Upper lobe of left lung (tissue), 6 donors: ENCODE measurements at regions not wholly inside any gene's neighbourhood (a gene's known extent, or its start where the extent isn't known, plus 50 kb on each side); places are given as distances from the start of the nearest gene placed in this dataset.
"Not testable (repeated sequence)": the region's sequence is repeated elsewhere in the genome, so short reads cannot be mapped to it uniquely, and the experiment has no call there.

ENCODE experiments used
- ATAC-seq, 2 donors: fragments of 200-7000 bp; cut with Tn5 transposase; one replicate each; pipeline ENCODE4 v1.9.1; 2022; ENCODE audit warnings: mild to moderate bottlenecking in 2 of 2, moderate library complexity in 2 of 2; ENCODE audit not compliant: low FRiP score in 2 of 2
- DNase-seq, 2 donors: peaks; one replicate each; pipeline ENCODE4 v3.0.0-alpha.2; 2019 to 2020
- H3K27ac ChIP-seq, 4 donors: fragments of 200-600 bp; sonication (generic); one replicate each; pipeline ENCODE4 v1.5.1; 2016 to 2019
- H3K27me3 ChIP-seq, 4 donors: fragments of 200-600 bp; sonication (generic); one replicate each; pipeline ENCODE4 v1.5.1; 2017 to 2019
- H3K36me3 ChIP-seq, 4 donors: fragments of 200-600 bp; sonication (generic); one replicate each; pipeline ENCODE4 v1.5.1; 2016 to 2019
- H3K4me1 ChIP-seq, 4 donors: fragments of 200-600 bp; sonication (generic); one replicate each; pipeline ENCODE4 v1.5.1; 2018 to 2019
- H3K4me3 ChIP-seq, 4 donors: fragments of 200-600 bp; sonication (generic); one replicate each; pipeline ENCODE4 v1.5.1; 2017 to 2019; ENCODE audit warnings: mild to moderate bottlenecking in 2 of 4, moderate library complexity in 1 of 4
- H3K9me3 ChIP-seq, 4 donors: fragments of 200-600 bp; sonication (generic); one replicate each; pipeline ENCODE4 v1.5.1; 2018 to 2019
- EP300 ChIP-seq, 4 donors: sonication (generic); formaldehyde crosslinking; IDR thresholded peaks; one replicate each; pipeline ENCODE4 v1.5.1; 2017; ENCODE audit warnings: antibody characterized with exemption in 4 of 4, control low read depth in 2 of 4
- POLR2A ChIP-seq, 4 donors: fragments of 450-650 bp; IDR thresholded peaks; one replicate each; pipeline ENCODE4 v1.5.1; 2016 to 2017; ENCODE audit warnings: antibody characterized with exemption in 4 of 4, mild to moderate bottlenecking in 2 of 4
- POLR2AphosphoS5 ChIP-seq, 2 donors: sonication (generic); formaldehyde crosslinking; IDR thresholded peaks; one replicate each; pipeline ENCODE4 v1.5.1; 2017; ENCODE audit warnings: antibody characterized with exemption in 2 of 2
- WGBS, 2 donors: methylation state at CpG; one replicate each; pipeline ENCODE4 v1.1.5; 2017 to 2018; 5-methylcytosine and 5-hydroxymethylcytosine counted together
- TF ChIP-seq, protein P1 (sequence below), 6 experiments: fragments of 450-650 bp in 4 of 6; fragments of 200-600 bp in 2 of 6; sonication (generic) in 2 of 6; IDR thresholded peaks; one replicate each; pipeline ENCODE4 v1.5.1; 2016 to 2019; ENCODE audit warnings: antibody characterized with exemption in 6 of 6
- donor health status: DM: no; HTN: no; CAD: no; lungs with moderate emphysema.
- donor health status: DM: no; HTN: yes; CAD: no; lungs with severe emphysema.

DNA sequence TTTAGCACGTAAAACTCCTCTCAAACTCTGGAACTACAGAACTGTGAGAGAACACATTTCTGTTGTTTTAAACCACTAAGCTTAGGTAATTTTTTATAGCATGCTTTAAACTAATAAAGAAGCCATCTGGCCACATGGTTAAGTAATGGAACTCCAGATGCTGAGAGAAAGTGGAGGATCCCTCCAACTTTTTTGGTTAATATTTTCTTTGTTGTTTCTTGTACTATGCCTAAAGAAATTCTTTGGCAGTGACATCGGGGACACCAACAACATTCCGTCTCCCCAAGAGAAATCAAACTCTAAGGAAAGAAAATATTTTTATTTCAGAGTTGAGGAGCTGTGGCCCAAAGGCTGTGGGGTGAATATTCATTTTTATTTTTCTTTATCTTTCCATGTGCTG lies 734.8 kb upstream of the CDH9 start:
- ATAC-seq: no peak
- TF ChIP-seq, protein P1, sequence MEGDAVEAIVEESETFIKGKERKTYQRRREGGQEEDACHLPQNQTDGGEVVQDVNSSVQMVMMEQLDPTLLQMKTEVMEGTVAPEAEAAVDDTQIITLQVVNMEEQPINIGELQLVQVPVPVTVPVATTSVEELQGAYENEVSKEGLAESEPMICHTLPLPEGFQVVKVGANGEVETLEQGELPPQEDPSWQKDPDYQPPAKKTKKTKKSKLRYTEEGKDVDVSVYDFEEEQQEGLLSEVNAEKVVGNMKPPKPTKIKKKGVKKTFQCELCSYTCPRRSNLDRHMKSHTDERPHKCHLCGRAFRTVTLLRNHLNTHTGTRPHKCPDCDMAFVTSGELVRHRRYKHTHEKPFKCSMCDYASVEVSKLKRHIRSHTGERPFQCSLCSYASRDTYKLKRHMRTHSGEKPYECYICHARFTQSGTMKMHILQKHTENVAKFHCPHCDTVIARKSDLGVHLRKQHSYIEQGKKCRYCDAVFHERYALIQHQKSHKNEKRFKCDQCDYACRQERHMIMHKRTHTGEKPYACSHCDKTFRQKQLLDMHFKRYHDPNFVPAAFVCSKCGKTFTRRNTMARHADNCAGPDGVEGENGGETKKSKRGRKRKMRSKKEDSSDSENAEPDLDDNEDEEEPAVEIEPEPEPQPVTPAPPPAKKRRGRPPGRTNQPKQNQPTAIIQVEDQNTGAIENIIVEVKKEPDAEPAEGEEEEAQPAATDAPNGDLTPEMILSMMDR (IDR thresholded peaks at IDR 0.05): no peak
- TF ChIP-seq POLR2AphosphoS5 (IDR thresholded peaks at IDR 0.05) (no peak), POLR2A (IDR thresholded peaks at IDR 0.05) (no peak), EP300 (IDR thresholded peaks at IDR 0.05) (no peak)
- WGBS, 2 donors: 80 to 81% methylated on average over 3 of the region's 3 CpGs

DNA sequence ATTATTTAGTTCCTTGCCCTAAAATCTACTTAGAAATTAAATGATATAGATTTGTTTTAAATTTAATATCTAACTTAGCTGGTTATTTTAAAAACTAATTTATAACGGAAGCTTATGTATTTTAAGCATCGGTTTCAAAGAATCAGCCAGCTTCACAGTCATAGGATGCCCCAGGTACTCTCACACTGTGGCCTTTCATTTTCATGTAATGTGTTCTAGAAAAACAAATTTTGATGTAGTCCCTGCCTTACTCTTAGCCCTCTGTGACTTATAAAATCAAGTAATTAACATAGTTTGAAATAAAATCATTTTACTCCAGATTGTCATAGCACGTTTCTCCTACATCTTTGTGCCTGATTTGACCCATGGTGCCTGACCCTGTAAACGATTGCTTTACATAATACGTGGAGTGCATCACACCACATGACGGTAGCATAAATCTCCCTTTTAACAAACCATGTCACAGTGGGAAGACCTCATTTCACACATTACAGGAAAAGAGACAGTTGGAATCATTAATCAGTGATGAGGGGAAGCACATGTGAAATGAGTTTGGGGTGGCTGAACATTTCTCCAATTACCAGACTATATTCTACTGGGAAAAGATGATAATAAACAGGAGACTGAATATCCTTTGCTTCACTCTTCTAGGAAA lies 731.5 kb upstream of the CDH9 start:
- H3K27me3 ChIP-seq: no peaks in the 10 kb centered on the region
- 80 to 82% methylated on average over 6 of the region's 6 CpGs for WGBS, 2 donors
- H3K4me1 ChIP-seq: no peaks in the 10 kb centered on the region
- H3K27ac ChIP-seq: no peak overlapping the region
- TF ChIP-seq POLR2AphosphoS5 (IDR thresholded peaks at IDR 0.05): no peak
- no peak for TF ChIP-seq POLR2A (IDR thresholded peaks at IDR 0.05)
- TF ChIP-seq, protein P1 (IDR thresholded peaks at IDR 0.05): no peak
- TF ChIP-seq EP300 (IDR thresholded peaks at IDR 0.05): no peak
- no peak overlapping the region for H3K4me3 ChIP-seq
- H3K9me3 ChIP-seq: no peaks in the 10 kb centered on the region
- DNase-seq: no peak
- H3K36me3 ChIP-seq: no peaks in the 10 kb centered on the region
- no peak for ATAC-seq

More for the DNA sequence above, 734.8 kb upstream of the CDH9 start:
- Histone ChIP-seq H3K36me3 (no peaks in the 10 kb centered on the region), H3K4me3 (no peak overlapping the region), H3K4me1 (no peaks in the 10 kb centered on the region), H3K9me3 (no peaks in the 10 kb centered on the region), H3K27ac (no peak overlapping the region), H3K27me3 (no peaks in the 10 kb centered on the region)
- no peak for DNase-seq

DNA sequence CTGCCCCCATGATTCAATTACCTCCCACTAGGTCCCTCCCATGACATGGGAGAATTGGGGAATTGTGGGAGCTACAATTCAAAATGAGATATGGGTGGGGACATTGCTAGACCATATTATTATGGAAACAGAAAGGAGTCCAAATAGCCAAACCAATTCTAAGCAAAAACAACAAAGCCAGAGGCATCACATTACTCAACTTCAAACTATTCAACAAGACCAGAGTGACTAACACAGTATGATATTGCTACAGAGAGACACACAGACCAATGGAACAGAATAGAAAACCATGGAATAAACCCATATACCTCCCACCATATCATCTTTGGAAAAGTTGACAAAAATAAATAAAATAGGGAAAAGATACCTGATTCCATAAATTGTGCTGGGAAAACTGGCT lies 710.5 kb upstream of the CDH9 start:
- H3K4me1 ChIP-seq: no peaks in the 10 kb centered on the region
- H3K27me3 ChIP-seq: no peaks in the 10 kb centered on the region
- no peaks in the 10 kb centered on the region for H3K36me3 ChIP-seq
- DNase-seq: no peak
- TF ChIP-seq EP300 (IDR thresholded peaks at IDR 0.05) (no peak), POLR2AphosphoS5 (IDR thresholded peaks at IDR 0.05) (no peak), POLR2A (IDR thresholded peaks at IDR 0.05) (no peak)
- TF ChIP-seq, protein P1 (IDR thresholded peaks at IDR 0.05): no peak
- no peak for ATAC-seq
- H3K9me3 ChIP-seq: peaks cover 0 to 3% (median 0%) of the 10 kb centered on the region in 4 donors
- H3K27ac ChIP-seq: no peak overlapping the region
- no peak overlapping the region for H3K4me3 ChIP-seq

DNA sequence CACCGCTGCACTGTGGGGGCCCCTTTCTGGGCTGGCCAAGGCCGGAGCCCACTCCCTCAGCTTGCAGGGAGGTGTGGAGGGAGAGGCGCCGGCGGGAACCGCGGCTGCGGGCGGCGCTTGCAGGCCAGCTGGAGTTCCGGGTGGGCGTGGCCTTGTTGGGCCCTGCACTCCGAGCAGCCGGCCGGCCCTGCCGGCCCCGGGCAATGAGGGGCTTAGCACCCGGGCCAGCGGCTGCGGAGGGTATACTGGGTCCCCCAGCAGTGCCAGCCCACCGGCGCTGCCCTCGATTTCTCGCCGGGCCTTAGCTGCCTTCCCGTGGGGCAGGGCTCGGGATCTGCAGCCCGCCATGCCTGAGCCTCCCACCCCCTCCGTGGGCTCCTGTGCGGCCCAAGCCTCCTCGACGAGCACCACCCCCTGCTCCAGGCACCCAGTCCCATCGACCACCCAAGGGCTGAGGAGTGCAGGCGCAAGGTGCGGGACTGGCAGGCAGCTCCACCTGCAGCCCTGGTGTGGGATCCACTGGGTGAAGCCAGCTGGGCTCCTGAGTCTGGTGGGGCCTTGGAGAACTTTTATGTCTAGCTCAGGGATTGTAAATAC lies 705.1 kb upstream of the CDH9 start:
- H3K4me3 ChIP-seq, H3K36me3 ChIP-seq, H3K4me1 ChIP-seq, ATAC-seq, H3K27me3 ChIP-seq, H3K27ac ChIP-seq, H3K9me3 ChIP-seq: not testable (repeated sequence)
- DNase-seq: peak in 1 of 2 donors; percentile 68
- 96% methylated on average over 5 to 19 of the region's 35 CpGs for WGBS, 2 donors

DNA sequence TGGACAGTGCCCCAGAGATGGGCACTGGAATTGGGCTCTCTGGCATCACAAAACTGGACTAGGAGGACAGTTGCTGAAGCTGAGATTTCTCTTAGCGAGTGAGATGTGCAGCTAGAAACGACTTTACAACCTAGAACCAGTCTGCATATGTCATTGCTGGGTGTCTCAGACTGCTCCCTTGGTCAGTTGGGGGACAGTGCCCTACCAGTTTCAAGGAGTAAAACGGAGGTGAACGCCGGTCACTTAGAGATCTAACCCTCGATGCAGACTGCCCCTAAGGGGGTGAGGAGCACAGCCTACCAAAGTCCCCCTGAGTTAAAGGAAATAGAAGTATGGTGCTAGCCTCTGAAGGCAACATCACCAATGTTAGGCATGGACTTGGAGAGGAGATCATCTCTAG lies 704.4 kb upstream of the CDH9 start:
- H3K27me3 ChIP-seq: no peaks in the 10 kb centered on the region
- ATAC-seq: no peak
- no peak overlapping the region for H3K4me3 ChIP-seq
- no peaks in the 10 kb centered on the region for H3K36me3 ChIP-seq
- DNase-seq: no peak
- WGBS, 2 donors: 89 to 91% methylated on average over 6 of the region's 6 CpGs
- H3K4me1 ChIP-seq: no peaks in the 10 kb centered on the region
- H3K27ac ChIP-seq: no peak overlapping the region
- H3K9me3 ChIP-seq: no peaks in the 10 kb centered on the region
- no peak for TF ChIP-seq POLR2A (IDR thresholded peaks at IDR 0.05)
- no peak for TF ChIP-seq EP300 (IDR thresholded peaks at IDR 0.05)
- TF ChIP-seq, protein P1 (IDR thresholded peaks at IDR 0.05): no peak
- TF ChIP-seq POLR2AphosphoS5 (IDR thresholded peaks at IDR 0.05): no peak
